ENCODE measurements at regions not wholly inside any gene's neighbourhood (a gene's known extent, or its start where the extent isn't known, plus 50 kb on each side); places are given as distances from the start of the nearest gene placed in this dataset.

DNA sequence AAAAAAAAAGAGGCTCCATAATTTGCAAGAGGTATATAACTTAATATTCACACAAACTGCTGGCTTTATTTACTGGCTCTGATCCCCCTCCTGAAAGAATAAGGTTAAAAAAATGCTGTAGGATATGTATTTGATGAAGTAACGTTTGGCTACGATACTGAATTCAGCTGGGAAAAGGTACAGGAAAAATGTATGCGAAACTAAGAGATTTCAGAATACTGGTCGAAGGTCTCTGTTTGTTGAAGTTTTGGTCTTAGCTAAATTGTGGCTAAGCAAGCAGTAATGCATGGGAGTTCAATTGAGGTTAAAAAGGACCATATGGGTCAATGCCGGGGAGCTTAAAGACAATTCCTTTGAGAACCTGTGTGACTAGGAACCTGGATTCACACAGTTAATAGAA lies 355.5 kb upstream of the NCAM2 start:
- no peaks in the 10 kb centered on the region for H3K9me3 ChIP-seq
- no peaks in the 10 kb centered on the region for H3K4me1 ChIP-seq
- H3K4me3 ChIP-seq: no peak overlapping the region
- no peaks in the 10 kb centered on the region for H3K36me3 ChIP-seq
- TF ChIP-seq, protein P1, sequence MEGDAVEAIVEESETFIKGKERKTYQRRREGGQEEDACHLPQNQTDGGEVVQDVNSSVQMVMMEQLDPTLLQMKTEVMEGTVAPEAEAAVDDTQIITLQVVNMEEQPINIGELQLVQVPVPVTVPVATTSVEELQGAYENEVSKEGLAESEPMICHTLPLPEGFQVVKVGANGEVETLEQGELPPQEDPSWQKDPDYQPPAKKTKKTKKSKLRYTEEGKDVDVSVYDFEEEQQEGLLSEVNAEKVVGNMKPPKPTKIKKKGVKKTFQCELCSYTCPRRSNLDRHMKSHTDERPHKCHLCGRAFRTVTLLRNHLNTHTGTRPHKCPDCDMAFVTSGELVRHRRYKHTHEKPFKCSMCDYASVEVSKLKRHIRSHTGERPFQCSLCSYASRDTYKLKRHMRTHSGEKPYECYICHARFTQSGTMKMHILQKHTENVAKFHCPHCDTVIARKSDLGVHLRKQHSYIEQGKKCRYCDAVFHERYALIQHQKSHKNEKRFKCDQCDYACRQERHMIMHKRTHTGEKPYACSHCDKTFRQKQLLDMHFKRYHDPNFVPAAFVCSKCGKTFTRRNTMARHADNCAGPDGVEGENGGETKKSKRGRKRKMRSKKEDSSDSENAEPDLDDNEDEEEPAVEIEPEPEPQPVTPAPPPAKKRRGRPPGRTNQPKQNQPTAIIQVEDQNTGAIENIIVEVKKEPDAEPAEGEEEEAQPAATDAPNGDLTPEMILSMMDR (IDR thresholded peaks at IDR 0.05): no peak
- H3K27ac ChIP-seq: no peak overlapping the region
- H3K27me3 ChIP-seq: no peaks in the 10 kb centered on the region
- no peak for DNase-seq (ENCODE audit: low spot score)

DNA sequence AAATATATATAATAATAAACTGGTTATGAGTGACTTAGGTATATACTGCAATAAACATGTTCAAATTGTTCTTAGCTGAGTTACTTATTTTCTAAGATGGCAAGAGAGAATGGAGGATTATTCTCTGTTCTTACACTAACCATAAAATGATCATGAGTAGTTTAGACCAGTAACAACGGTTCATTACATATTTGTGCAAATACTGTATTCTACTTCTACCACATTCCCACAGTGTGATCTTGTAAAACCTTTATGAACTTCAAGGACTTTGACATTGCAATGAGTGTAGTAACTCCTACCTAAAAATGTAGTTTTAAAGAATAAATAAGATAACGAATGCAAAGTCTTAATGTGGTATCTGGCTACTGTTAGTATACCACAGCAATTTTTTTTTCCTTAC lies 353.7 kb upstream of the NCAM2 start:
- H3K4me1 ChIP-seq: no peaks in the 10 kb centered on the region
- no peak for DNase-seq (ENCODE audit: low spot score)
- TF ChIP-seq, protein P1 (IDR thresholded peaks at IDR 0.05): no peak
- H3K27me3 ChIP-seq: no peaks in the 10 kb centered on the region
- H3K9me3 ChIP-seq: no peaks in the 10 kb centered on the region
- H3K4me3 ChIP-seq: no peak overlapping the region
- no peaks in the 10 kb centered on the region for H3K36me3 ChIP-seq
- H3K27ac ChIP-seq: no peak overlapping the region

DNA sequence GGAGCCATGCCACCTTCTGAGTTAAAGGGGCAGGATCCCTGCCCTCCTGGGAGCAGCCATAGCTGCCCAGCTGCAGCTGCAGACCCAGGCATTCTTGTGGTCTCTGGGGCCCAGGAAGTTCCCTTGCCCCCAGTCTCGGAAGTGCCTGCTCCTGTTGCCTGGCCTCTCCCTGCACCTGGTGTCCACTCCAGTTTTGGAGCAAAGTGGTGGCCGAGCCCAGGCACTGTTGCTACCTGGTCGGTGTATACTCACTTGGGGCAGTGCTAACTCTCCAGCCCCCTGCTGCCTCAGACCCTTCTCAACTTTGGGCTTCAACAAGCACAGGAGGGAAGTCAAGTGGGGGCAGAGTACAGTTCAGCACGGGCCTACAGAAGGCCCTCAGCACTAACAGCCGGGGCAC lies 352.9 kb upstream of the NCAM2 start:
- no peak for DNase-seq (ENCODE audit: low spot score)

DNA sequence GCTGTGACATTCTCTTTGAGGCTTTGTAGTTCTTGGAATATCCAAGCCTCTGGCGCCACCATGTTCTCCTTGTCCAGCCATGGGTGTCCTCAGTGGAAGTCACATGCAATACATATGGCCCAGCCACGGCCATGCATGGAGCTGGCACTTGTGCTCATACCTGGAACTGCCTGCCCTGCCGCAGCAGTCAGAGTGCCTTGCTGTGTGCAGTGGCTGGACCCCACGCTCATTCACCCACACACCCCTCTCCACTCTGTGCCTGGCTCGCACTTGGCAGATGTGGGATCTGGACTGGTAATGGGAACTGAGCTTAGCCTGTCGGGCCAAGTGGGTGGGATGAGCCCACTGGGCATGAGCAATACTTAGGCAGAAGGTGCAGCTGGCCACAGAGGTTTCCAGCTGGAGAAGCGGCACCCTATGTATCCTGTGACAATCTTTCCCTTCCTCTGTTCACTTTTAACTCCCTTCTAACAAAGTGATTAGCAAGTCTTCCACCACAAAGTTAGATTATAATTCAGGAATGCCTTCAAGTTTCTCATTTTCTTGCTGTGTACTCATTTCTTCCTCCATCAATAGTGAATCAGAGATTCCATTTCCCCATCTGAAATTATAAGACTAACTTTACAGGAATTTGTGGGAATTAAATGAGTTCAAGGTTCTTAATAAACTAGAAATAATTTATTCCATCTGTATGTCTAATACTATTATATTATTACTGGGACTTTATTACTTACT lies 351.6 kb upstream of the NCAM2 start:
- H3K36me3 ChIP-seq: no peaks in the 10 kb centered on the region
- no peaks in the 10 kb centered on the region for H3K27me3 ChIP-seq
- no peaks in the 10 kb centered on the region for H3K4me1 ChIP-seq
- no peak for DNase-seq (ENCODE audit: low spot score)
- H3K9me3 ChIP-seq: no peaks in the 10 kb centered on the region
- TF ChIP-seq, protein P1 (IDR thresholded peaks at IDR 0.05): no peak
- H3K27ac ChIP-seq: no peak overlapping the region
- no peak overlapping the region for H3K4me3 ChIP-seq

More for the DNA sequence above, 352.9 kb upstream of the NCAM2 start:
- Histone ChIP-seq H3K27me3 (no peaks in the 10 kb centered on the region), H3K36me3 (no peaks in the 10 kb centered on the region), H3K4me1 (no peaks in the 10 kb centered on the region), H3K27ac (no peak overlapping the region), H3K9me3 (no peaks in the 10 kb centered on the region), H3K4me3 (no peak overlapping the region)
- TF ChIP-seq, protein P1 (IDR thresholded peaks at IDR 0.05): no peak

DNA sequence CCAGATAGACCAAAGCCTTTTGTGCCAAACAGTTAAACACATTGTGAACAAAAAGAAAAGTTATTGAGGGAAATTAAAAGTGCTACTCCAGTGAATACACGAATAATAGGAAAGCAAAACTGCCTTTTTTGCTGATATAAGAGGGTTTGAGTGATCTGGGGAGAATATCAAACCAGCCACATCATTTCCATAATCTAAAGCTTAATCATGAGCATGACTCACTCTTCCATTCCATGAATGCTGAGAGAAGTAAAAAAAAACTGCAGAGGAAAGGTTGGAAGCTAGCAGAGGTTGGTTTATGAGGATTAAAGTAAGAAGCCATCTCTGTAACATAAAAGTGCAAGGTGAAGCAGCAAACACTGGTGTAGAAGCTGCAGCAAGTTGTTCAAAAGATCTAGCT lies 350.6 kb upstream of the NCAM2 start:
- H3K27me3 ChIP-seq: no peaks in the 10 kb centered on the region
- no peaks in the 10 kb centered on the region for H3K36me3 ChIP-seq
- H3K4me3 ChIP-seq: no peak overlapping the region
- TF ChIP-seq, protein P1 (IDR thresholded peaks at IDR 0.05): no peak
- DNase-seq (ENCODE audit: low spot score): no peak
- no peaks in the 10 kb centered on the region for H3K9me3 ChIP-seq
- H3K4me1 ChIP-seq: no peaks in the 10 kb centered on the region
- no peak overlapping the region for H3K27ac ChIP-seq

DNA sequence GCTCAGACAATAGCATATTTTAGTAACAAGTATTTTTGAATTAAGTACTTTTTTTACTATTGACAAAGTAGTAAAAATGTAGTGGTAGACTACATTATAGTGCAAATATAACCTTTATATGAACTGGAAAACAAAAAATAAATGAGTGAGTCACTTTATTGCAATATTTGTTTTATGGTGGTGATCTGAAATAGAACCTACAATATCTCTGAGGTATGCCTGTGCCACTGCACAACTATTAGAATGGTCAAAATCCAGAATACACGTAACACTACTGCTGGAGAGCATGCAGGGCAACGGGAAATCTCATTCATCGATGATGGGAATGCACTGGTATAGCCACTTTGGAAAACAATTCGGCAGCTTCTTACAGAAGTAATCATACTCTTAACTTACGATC lies 349.0 kb upstream of the NCAM2 start:
- TF ChIP-seq, protein P1 (IDR thresholded peaks at IDR 0.05): no peak
- Histone ChIP-seq H3K9me3 (no peaks in the 10 kb centered on the region), H3K4me1 (no peaks in the 10 kb centered on the region), H3K36me3 (no peaks in the 10 kb centered on the region), H3K27ac (no peak overlapping the region), H3K27me3 (no peaks in the 10 kb centered on the region), H3K4me3 (no peak overlapping the region)
- DNase-seq (ENCODE audit: low spot score): no peak

All from right atrium auricular region (tissue), 2 donors.